Endothelial cell (in vitro differentiated cells): ENCODE measurements at regions not wholly inside any gene's neighbourhood (a gene's known extent, or its start where the extent isn't known, plus 50 kb on each side); places are given as distances from the start of the nearest gene placed in this dataset.
"Not testable (repeated sequence)": the region's sequence is repeated elsewhere in the genome, so short reads cannot be mapped to it uniquely, and the experiment has no call there.

Experiments used
- DNase-seq: peaks from one replicate; pipeline ENCODE4 v3.0.0; 2021; ENCODE audit warnings: low spot score
- H3K27ac Mint-ChIP-seq: one replicate; pipeline ENCODE4 v1.8.0; 2021; ENCODE audit warnings: mixed read lengths, inconsistent platforms; ENCODE audit not compliant: unreplicated experiment
- H3K27me3 Mint-ChIP-seq: one replicate; pipeline ENCODE4 v1.8.0; 2021; ENCODE audit warnings: mild to moderate bottlenecking, moderate library complexity, mixed read lengths, inconsistent platforms; ENCODE audit not compliant: unreplicated experiment
- H3K36me3 Mint-ChIP-seq: one replicate; pipeline ENCODE4 v1.8.0; 2021; ENCODE audit warnings: mild to moderate bottlenecking, low read depth, mixed read lengths, inconsistent platforms; ENCODE audit not compliant: unreplicated experiment
- H3K4me1 Mint-ChIP-seq: one replicate; pipeline ENCODE4 v1.8.0; 2021; ENCODE audit warnings: mild to moderate bottlenecking, mixed read lengths, inconsistent platforms; ENCODE audit not compliant: unreplicated experiment
- H3K4me3 Mint-ChIP-seq: one replicate; pipeline ENCODE4 v1.8.0; 2021; ENCODE audit warnings: mild to moderate bottlenecking, mixed read lengths, inconsistent platforms; ENCODE audit not compliant: unreplicated experiment
- H3K9me3 Mint-ChIP-seq: one replicate; pipeline ENCODE4 v1.8.0; 2021; ENCODE audit warnings: mixed read lengths, inconsistent platforms; ENCODE audit not compliant: unreplicated experiment
- CTCF ChIP-seq: fragments of 200-600 bp; sonication (generic); IDR thresholded peaks from one replicate; pipeline ENCODE4 v1.5.0; 2021; ENCODE audit warnings: antibody characterized with exemption; ENCODE audit not compliant: unreplicated experiment

GRCh38 chr5:130424341-130424740, 520.1 kb downstream of the CHSY3 start:
- DNase-seq: no peak
- H3K36me3 Mint-ChIP-seq: no peaks in the 10 kb centered on the region
- H3K9me3 Mint-ChIP-seq: no peaks in the 10 kb centered on the region
- peaks cover 3% of the 10 kb centered on the region for H3K27me3 Mint-ChIP-seq
- TF ChIP-seq CTCF: no peak
- H3K4me1 Mint-ChIP-seq: no peaks in the 10 kb centered on the region
- H3K27ac Mint-ChIP-seq: no peak overlapping the region
- H3K4me3 Mint-ChIP-seq: no peak overlapping the region

GRCh38 chr5:130402906-130403305, 498.6 kb downstream of the CHSY3 start:
- Mint-ChIP-seq H3K27ac (no peak overlapping the region), H3K4me1 (no peaks in the 10 kb centered on the region), H3K36me3 (peaks cover under 1% of the 10 kb centered on the region), H3K4me3 (no peak overlapping the region), H3K9me3 (no peaks in the 10 kb centered on the region), H3K27me3 (no peaks in the 10 kb centered on the region)
- TF ChIP-seq CTCF: no peak
- no peak for DNase-seq

- H3K27ac Mint-ChIP-seq: no peak overlapping the region
- no peak overlapping the region for H3K4me3 Mint-ChIP-seq
- H3K9me3 Mint-ChIP-seq: no peaks in the 10 kb centered on the region
- no peaks in the 10 kb centered on the region for H3K4me1 Mint-ChIP-seq
- peaks cover 3% of the 10 kb centered on the region for H3K36me3 Mint-ChIP-seq
- DNase-seq: no peak
- no peaks in the 10 kb centered on the region for H3K27me3 Mint-ChIP-seq
- TF ChIP-seq CTCF: no peak
Measured at GRCh38 chr5:130400091-130400490, 495.8 kb downstream of the CHSY3 start.

GRCh38 chr5:130398825-130399224, 494.6 kb downstream of the CHSY3 start:
- Mint-ChIP-seq H3K4me1 (no peaks in the 10 kb centered on the region), H3K36me3 (peaks cover 3% of the 10 kb centered on the region), H3K27me3 (peaks cover 2% of the 10 kb centered on the region), H3K9me3 (no peaks in the 10 kb centered on the region), H3K27ac (no peak overlapping the region), H3K4me3 (no peak overlapping the region)
- TF ChIP-seq CTCF: no peak
- DNase-seq: no peak

GRCh38 chr5:130397727-130398126, 493.5 kb downstream of the CHSY3 start:
- H3K4me1 Mint-ChIP-seq, H3K27me3 Mint-ChIP-seq, H3K4me3 Mint-ChIP-seq, H3K27ac Mint-ChIP-seq, DNase-seq, H3K9me3 Mint-ChIP-seq, H3K36me3 Mint-ChIP-seq: not testable (repeated sequence)

- no peaks in the 10 kb centered on the region for H3K4me1 Mint-ChIP-seq
- peaks cover 4% of the 10 kb centered on the region for H3K27me3 Mint-ChIP-seq
- peaks cover 3% of the 10 kb centered on the region for H3K36me3 Mint-ChIP-seq
- H3K4me3 Mint-ChIP-seq: no peak overlapping the region
- TF ChIP-seq CTCF: no peak
- H3K27ac Mint-ChIP-seq: no peak overlapping the region
- no peaks in the 10 kb centered on the region for H3K9me3 Mint-ChIP-seq
- no peak for DNase-seq
Measured at GRCh38 chr5:130397132-130397531, 492.9 kb downstream of the CHSY3 start.

- not testable (repeated sequence) for H3K27ac Mint-ChIP-seq, H3K36me3 Mint-ChIP-seq, H3K4me3 Mint-ChIP-seq, H3K9me3 Mint-ChIP-seq, DNase-seq, H3K4me1 Mint-ChIP-seq, H3K27me3 Mint-ChIP-seq
Measured at GRCh38 chr5:130391727-130392264, 487.5 kb downstream of the CHSY3 start.
